ENCODE measurements at regions not wholly inside any gene's neighbourhood (a gene's known extent, or its start where the extent isn't known, plus 50 kb on each side); places are given as distances from the start of the nearest gene placed in this dataset.

DNA sequence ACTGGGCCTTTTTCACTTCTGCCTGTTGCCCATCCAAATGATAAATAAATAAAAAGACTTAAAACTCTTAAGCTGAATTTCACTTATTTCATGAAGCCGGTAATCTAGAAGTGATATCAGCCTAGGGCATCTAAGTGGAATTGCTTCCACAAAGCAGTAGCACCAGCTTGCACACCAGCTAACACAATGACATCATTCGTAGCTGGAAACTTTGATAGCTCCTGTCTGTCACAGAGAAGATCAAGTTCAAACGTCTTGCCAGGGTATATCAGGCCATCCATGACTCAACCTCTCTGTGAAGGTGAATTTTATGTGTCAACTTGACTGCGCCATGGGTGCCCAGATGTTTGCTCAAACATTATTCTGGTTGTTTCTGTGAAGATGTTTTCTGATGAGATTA lies 161.7 kb upstream of the MYT1L start:
- TF ChIP-seq, protein P1, sequence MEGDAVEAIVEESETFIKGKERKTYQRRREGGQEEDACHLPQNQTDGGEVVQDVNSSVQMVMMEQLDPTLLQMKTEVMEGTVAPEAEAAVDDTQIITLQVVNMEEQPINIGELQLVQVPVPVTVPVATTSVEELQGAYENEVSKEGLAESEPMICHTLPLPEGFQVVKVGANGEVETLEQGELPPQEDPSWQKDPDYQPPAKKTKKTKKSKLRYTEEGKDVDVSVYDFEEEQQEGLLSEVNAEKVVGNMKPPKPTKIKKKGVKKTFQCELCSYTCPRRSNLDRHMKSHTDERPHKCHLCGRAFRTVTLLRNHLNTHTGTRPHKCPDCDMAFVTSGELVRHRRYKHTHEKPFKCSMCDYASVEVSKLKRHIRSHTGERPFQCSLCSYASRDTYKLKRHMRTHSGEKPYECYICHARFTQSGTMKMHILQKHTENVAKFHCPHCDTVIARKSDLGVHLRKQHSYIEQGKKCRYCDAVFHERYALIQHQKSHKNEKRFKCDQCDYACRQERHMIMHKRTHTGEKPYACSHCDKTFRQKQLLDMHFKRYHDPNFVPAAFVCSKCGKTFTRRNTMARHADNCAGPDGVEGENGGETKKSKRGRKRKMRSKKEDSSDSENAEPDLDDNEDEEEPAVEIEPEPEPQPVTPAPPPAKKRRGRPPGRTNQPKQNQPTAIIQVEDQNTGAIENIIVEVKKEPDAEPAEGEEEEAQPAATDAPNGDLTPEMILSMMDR (IDR thresholded peaks at IDR 0.05; ENCODE audit: insufficient read depth, low read length, poor library complexity, severe bottlenecking): no peak
- no peak for TF ChIP-seq EZH2phosphoT487 (conservative IDR thresholded peaks at IDR 0.05; ENCODE audit: low read length)

All from SU-DHL-6 (cell line).